ENCODE measurements at regions not wholly inside any gene's neighbourhood (a gene's known extent, or its start where the extent isn't known, plus 50 kb on each side); places are given as distances from the start of the nearest gene placed in this dataset.

GRCh38 chr1:63157085-63157484 is 165.3 kb upstream of the FOXD3 start:
- TF ChIP-seq POLR2A (IDR thresholded peaks at IDR 0.05) (no peak), CTCF (IDR thresholded peaks at IDR 0.05) (no peak)
